OCI-M2 (cell line): ENCODE measurements at regions not wholly inside any gene's neighbourhood (a gene's known extent, or its start where the extent isn't known, plus 50 kb on each side); places are given as distances from the start of the nearest gene placed in this dataset.
"Not testable (repeated sequence)": the region's sequence is repeated elsewhere in the genome, so short reads cannot be mapped to it uniquely, and the experiment has no call there.

Source experiments
- DNase-seq: peaks from one replicate; lab custom pipeline; 2025; ENCODE audit not compliant: unreplicated experiment; lab: John Stamatoyannopoulos, UW

DNA sequence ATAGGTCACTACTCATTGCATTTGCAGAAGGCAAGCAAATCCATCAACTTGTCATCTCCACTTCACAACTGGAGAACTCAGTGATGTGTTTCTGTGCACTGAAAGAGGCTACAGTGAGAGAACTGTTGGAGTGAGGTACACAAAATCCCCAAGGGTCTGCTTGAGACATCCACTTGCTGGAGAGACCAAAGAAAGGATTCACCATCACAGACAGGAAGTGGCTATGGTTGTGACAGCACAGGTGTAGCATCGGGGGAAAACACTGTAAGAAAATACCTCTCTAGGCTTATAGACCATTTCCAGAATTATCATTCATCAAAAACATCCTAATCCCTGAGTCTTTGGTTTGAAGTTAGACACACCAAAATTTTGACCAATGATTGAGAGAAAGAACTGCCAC is 201.3 kb upstream of the OR4E1 start:
- DNase-seq = no peak

DNA sequence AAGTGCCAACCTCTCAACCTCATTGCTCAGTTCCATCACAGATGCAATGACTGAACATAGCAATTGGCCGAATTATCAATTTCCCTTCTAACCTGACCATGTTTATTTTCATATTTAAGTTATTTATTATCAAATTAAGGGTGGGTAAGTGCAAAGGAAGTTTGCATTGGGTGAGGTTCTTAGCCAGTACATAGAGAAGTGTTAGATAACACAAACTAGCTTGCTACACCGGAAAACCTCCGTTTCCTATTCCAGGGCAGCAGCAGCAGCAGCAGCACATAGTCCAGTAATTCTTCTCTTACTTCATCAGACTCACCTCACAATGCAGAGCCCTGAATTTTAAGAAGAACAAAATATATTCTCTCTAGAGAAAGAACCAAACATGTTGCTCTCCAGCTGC is 200.5 kb upstream of the OR4E1 start:
- no peak for DNase-seq

DNA sequence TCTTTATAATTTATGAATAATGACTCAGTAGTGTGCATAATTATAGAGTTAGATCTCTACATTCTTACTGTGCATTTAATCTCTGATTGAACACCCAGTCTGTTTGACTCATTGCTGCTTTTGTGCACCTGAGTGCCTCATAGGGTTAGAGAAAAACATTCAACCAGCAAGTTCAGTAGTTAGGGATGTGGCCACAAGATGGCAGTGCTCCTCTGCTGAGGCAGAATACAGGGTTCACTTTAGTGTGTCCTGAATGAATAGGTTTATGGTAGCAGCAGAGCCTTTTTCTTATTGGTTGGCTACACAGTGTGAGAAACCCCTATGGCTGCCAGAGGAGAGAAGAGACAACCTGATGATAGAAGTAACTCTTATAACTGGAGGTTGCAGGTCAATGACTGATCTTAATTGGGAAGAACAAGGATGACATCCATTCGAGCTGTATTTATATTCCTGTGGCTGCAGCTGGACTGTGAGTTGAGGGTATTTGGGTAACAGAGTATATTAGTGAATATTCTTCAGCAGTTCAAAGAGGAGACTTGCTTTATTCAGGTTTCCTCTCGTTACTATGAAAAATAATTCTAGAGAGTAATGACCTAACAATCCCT is 194.9 kb upstream of the OR4E1 start:
- DNase-seq = no peak

DNA sequence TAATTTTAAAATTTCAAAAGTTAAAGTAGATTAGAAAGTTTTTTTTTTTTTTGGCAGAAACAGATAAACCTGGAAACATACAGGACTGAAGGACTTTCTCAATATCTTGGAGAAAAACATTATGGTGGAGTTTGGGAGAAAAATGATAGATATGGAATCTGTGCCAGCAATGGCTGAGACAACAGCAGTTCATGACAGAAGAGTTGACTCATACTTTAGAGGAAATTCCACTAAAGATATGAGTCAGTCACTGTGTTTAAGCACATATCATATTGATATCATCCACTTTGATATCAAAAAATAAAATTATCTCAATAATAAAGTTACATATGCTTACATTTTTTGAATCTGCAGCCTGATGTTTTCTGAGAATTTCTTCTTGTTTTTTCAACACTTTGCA is 193.9 kb upstream of the OR4E1 start:
- no peak for DNase-seq

DNA sequence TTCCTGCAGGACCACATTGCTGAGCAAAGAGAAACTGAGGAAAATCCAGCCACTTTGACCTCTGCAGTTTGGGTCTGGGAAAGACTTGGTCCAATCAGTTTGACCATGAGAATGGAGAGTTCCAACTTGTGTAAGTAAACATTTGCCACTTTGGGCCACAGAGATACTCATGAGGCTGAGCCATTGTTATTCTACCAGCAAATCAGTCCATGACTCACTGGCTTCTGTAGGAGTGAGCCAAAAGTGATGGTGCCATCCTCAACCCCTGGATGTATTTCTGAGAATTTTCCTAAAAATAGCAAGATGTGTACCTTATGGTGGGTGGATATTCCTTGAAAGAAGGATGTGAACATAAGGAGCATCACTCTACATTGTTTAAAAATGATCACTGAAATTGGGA is 192.9 kb upstream of the OR4E1 start:
- no peak for DNase-seq

DNA sequence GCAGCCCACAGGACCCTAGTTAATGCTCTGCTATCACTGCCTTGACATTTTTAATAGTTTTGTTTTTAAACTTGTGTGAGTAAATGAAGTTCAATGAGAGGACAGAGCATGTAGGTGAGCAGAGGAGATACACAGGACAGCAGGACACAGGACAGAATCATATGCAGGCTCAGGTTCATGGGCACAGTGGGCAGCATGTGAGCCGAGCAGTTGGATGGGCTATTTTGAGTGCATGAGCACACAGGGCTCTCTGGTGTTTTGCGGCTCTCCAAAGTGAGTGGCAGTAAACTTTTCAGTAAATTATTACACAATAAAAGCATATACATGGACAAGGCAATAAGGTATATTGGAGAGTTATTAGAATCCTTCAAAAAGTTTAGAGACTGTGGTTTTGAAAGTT is 189.7 kb upstream of the OR4E1 start:
- DNase-seq = no peak

DNA sequence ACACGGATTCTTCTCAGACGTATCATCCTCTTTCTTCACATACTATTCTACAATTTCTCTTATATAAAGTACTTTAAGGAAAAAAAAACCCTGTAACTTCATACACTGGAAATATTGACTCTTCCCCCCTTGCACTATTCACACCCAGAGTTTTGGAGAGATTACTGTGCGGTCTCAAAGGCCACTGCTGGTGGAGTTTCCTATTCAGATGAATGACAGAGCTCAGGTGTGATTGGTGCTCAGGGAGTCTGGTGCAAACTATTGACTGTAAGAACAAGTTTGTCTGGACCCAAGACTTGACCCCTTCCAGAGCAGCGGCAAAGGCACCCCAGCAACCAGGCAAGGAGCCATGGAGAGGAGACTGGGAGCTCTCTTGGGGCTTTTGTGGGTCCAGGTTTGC is 187.5 kb upstream of the OR4E1 start:
- DNase-seq = no peak

DNA sequence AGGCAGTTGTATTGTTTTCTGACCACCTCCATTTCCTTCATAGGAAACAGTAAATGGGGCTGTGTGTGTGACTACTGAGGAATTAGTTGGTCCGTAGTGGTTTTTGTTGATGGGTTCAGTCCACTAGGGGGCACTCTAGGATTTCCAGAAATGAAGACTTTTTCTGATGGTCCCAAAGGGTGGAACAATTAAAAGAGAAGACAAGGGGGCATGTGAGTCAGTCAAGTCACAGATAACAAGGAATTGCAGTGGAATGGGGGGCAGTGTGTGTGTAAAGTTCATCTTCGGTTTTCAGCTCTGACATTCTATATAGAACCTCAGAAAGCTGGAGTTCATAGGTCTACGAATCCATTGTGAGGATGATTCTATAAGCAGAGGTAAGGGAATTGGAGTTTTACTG is 186.6 kb upstream of the OR4E1 start:
- no peak for DNase-seq

DNA sequence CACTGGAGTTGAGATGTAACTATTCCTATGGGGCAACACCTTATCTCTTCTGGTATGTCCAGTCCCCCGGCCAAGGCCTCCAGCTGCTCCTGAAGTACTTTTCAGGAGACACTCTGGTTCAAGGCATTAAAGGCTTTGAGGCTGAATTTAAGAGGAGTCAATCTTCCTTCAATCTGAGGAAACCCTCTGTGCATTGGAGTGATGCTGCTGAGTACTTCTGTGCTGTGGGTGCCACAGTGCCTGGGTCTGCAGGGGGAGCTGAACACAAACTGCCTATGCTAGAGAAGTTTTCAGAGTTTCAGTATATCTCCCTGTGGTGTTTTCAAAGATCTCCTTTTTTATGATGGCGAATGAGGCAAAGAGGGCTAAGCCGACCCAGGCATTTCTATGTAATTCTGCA is 179.2 kb upstream of the OR4E1 start:
- DNase-seq = no peak

DNA sequence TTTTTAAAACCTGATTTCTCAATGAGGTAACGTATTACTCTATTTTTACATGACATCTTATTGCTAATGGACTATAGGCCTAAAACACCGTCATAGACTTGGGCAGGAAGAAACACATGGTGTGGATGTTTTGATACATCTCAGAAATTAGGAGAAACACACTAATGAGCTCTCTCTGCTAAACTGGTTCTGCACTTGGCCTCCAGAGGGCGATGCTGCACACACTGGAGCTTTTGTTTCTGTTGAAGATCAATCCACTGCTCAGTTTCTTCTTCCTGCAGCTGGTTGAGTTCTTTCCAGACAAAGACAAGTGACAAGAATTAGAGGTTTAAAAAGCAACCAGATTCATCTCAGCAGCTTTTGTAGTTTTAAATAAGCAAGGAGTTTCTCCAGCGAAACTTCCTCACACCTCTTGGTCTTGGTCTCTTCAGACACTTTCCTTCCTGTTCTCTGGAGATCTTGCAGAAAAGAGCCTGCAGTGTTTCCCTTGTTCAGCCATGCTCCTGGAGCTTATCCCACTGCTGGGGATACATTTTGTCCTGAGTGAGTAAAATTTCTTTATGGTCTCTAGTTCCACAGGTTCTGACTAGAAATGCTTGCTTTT is 178.5 kb upstream of the OR4E1 start:
- DNase-seq = no peak

DNA sequence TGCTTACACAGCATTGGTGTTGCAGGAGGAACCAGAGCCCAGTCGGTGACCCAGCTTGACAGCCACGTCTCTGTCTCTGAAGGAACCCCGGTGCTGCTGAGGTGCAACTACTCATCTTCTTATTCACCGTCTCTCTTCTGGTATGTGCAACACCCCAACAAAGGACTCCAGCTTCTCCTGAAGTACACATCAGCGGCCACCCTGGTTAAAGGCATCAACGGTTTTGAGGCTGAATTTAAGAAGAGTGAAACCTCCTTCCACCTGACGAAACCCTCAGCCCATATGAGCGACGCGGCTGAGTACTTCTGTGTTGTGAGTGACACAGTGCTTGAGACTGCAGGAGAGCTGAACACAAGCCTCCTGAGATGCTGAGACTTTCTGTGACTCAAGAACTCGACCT is 173.3 kb upstream of the OR4E1 start:
- DNase-seq = not testable (repeated sequence)

DNA sequence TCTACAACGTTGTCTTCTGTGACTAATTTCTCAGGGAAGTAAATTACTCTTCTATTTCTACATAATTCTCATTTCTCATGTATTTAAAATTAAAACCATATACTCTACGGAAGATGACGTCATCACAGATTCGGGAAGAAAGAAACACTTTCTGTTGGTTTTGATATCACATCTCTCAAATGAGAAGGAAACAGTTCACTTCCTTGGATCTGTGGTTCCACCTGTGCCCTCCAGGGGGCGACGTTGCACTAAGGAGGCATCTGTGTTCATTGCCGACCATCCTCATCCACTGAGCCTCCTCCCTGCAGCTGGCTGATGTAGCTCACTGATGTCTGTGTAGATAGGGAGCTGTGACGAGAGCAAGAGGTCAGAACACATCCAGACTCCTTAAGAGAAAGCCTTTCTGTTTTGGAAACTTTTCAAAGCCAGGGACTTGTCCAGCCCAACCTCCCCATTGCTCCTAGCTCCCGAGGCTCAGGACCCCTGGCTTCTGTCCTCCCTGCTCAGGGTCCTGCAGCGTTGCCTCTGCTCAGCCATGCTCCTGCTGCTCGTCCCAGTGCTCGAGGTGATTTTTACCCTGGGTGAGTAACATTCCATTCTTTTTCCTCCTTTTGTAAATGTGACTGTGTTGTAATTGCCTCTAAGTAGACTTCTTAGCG is 172.7 kb upstream of the OR4E1 start:
- DNase-seq = no peak

DNA sequence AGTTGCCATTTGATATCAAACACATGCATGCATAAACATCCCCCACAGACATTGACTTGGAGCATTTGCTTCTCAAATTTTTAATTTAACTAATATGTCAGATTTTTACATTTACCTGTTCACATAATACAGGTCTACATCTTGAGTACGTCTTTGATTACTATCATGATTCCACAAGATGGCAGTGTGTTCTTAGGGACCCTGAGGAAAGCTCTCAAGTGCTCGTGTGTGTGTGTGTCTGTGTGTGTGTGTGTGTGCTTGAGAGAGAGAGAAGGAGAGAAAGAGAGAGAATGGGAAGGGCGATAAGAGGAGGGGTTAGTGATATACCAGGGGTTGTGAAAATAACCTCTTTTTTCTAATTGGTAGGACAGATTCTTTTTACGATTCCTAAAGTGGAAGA is 167.1 kb upstream of the OR4E1 start:
- DNase-seq = no peak

DNA sequence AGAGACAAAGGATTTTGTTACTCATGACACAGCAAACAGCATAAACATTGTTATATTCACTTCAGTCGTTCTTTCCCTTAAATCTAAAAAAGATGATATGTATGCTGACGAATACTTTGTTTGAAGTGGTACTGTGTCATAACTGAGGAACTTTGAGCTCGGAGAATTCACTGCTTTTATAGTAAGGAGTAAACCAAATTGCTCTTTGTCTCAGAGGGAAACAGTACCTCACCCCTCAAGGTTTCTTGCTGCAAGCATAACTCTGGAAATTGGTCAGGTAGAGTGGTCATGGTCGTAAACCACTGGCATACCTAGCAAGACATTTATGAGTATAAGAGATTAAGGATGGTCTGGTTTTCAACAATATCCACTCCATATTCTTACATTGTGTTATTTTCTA is 160.2 kb upstream of the OR4E1 start:
- DNase-seq = no peak

DNA sequence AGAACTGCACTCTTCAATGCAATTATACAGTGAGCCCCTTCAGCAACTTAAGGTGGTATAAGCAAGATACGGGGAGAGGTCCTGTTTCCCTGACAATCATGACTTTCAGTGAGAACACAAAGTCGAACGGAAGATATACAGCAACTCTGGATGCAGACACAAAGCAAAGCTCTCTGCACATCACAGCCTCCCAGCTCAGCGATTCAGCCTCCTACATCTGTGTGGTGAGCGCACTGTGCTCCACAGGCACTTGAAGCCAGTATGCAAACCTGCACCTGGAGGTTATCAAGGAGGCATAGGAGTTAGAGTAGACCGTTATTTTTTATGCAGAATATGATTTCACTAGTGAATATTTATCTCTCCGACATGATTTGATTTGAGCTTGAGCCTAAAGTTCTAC is 152.2 kb upstream of the OR4E1 start:
- no peak for DNase-seq

DNA sequence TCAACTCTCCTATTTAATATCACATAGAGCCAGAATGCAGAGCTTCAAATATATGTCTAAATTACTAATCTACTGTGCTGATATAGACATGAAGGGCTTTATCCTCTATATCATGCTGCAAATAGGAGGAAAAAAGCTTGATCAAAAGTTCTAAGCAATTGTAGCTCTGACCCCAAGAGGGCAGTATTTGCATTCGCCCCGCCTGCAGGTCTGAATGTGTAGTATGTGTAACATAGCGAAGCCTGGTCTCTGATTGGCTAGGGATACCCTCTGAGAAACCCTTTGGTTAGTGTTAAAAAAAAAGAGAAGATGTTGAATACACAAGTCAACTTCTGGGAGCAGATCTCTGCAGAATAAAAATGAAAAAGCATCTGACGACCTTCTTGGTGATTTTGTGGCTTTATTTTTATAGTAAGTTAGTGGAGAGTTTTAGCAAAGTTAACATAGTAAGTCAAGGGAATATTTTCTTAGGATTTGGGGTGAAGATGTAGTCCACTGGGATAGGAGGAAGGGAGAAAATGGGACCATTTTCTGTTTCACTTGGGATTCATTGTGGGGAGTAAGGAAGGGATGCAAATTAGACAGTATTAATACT is 151.6 kb upstream of the OR4E1 start:
- no peak for DNase-seq

DNA sequence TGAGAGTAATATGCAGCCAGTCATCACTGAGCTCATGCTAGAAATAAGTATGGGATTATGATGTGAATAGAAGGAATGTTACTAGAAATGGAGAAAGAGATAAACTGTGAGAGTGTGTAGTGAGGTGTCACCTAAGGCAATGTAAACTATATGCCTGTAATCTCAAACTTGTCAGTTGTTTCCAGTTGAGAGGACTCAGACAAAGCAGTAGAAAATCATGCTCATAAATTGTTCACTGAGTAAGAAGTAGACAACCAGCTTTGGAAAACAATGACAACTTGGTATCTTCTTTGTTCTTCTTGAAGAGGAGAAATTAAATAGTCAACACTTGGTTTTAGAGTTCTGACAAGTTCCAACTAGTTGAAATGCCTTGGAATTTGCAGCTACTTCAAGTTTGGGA is 148.5 kb upstream of the OR4E1 start:
- DNase-seq = no peak

DNA sequence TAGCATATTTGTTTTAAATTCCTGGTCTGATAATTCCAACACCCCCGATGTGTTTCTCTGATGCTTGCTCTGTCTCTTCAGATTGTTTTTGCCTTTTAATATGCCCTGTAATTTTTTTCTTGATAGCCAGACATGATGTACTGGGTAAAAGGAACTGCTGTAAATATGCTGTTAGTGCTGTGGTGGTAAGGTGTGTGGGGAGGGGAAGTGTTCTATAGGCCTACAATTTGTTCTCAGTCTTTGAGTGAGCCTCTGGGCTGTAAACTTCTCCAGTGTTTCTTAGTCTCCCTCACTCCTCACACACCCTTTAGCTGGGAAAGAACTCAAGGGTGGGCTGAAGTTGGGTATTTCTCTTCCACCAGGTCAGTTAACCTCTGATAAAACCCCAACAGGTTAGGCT is 147.0 kb upstream of the OR4E1 start:
- DNase-seq = no peak

DNA sequence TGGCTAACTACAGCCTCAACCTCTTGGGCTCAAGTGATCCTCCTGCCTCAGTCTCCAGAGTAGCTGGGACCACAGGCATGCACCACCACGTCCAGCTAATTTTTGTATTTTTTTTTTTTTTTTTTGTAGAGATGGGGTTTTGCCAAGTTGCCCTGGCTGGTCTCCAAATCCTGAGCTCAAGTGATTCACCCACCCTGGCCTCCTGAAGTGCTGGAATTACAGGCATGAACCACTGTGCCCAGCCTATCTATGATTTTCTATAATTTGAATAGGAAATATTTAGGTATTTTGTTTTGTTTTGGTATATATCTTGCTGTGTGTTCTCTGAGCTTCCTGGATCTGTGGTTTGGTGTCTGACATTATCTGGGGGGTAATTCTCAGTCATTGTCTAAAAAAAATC is 146.3 kb upstream of the OR4E1 start:
- not testable (repeated sequence) for DNase-seq

DNA sequence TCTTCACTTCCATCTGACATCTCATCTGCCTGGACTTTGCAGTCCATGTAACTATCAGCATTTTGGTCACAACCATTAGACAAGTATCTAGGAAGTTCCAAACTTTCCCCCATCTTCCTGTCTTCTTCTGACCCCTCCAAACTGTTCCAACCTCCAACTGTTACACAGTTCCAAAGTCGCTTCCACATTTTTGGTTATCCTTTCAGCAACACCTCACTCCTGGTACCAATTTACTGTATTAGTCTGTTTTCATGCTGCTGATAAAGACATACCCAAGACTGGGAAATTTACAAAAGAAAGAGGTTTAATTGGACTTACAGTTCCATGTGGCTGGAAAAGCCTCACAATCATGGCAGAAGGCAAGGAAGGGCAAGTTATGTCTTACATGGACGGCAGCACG is 143.4 kb upstream of the OR4E1 start:
- not testable (repeated sequence) for DNase-seq

DNA sequence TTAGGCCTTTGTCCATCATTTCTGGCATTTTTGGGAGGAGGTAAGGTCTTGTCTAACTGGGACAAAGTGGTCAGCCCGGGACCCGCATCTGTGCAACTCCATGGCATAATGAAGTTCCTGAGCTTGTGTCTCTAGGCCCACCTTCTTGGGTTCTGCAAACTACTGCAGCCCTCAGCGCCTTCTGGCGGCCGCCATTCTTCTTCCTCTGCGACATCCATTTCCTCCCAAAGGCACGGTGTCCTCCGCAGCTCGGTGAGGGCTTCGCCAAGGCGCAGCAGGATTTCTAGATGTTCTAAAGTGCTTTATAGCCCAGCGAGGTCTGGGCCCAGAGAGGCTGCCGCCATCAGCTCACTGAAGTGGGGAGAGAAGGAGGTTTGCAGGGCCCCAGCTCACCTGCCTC is 134.4 kb upstream of the OR4E1 start:
- DNase-seq = no peak

DNA sequence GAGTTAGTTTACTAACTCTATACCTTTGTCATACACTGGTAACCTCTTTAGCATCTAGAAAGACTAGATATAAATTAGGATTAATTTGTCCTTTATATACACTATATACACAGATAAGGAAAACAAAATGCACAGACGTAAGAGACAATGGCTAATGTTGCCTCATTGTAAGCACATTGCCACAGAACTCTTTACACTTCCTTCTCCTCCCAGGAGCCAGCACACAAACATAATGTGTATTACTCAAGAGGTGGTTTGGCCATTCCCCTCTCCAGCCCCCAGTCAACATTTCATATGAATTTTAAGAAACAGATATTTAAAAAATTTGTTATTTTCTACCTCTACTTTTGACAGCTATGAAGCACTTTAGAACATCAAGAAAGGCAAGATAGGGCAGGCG is 131.4 kb upstream of the OR4E1 start:
- no peak for DNase-seq

DNA sequence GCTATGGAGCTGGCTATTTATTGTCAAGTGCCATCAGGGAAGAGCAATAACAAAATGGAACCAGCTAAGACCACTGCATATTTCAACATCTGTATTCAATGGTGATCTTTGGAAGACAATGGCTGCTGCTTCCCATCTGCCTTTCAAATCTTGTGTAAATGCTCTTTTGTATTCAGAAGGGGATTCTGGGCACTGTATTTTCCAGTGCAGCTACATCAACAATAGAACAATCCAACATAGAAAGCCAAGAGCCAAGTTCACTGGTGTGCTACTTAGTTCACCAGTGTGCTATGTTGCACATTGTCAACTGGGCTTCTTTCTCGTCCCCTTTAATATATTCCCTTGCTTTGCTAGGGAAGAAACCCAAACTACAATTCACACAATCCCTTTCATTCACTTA is 128.8 kb upstream of the OR4E1 start:
- no peak for DNase-seq
